Mesendoderm (in vitro differentiated cells): ENCODE measurements at regions not wholly inside any gene's neighbourhood (a gene's known extent, or its start where the extent isn't known, plus 50 kb on each side); places are given as distances from the start of the nearest gene placed in this dataset.

Source experiments
- DNase-seq: peaks from one replicate; pipeline ENCODE4 v3.0.0; 2013
- H2AK5ac ChIP-seq: 2 replicates; pipeline ENCODE4 v1.6.1; 2013; ENCODE audit warnings: low read length, inconsistent platforms
- H2BK120ac ChIP-seq: 2 replicates; pipeline ENCODE4 v1.6.1; 2013; ENCODE audit warnings: low read depth, mild to moderate bottlenecking, low read length, moderate library complexity, mixed read lengths
- H2BK15ac ChIP-seq: replicated peaks from 2 replicates; pipeline ENCODE4 v1.6.1; 2013; ENCODE audit warnings: low read depth, mild to moderate bottlenecking, moderate library complexity
- H2BK5ac ChIP-seq: 2 replicates; pipeline ENCODE4 v1.6.1; 2013; ENCODE audit warnings: low read length, inconsistent platforms
- H3K18ac ChIP-seq: 2 replicates; pipeline ENCODE4 v1.6.1; 2013; ENCODE audit warnings: mild to moderate bottlenecking, low read length, mixed read lengths
- H3K23ac ChIP-seq: one replicate; pipeline ENCODE4 v1.6.1; 2013; ENCODE audit warnings: low read length
- H3K27ac ChIP-seq: 2 replicates; pipeline ENCODE4 v1.5.1; 2013; ENCODE audit warnings: low read depth, mild to moderate bottlenecking, inconsistent platforms, low read length, moderate library complexity
- H3K27me3 ChIP-seq: 2 replicates; pipeline ENCODE4 v1.6.1; 2013; ENCODE audit warnings: low read length, control low read depth, mild to moderate bottlenecking, inconsistent platforms; ENCODE audit not compliant: insufficient read depth, poor library complexity
- H3K36me3 ChIP-seq: 2 replicates; pipeline ENCODE4 v1.6.1; 2013; ENCODE audit warnings: low read length, inconsistent platforms; ENCODE audit not compliant: control insufficient read depth, insufficient read depth
- H3K4ac ChIP-seq: one replicate; pipeline ENCODE4 v1.6.1; 2013; ENCODE audit warnings: low read depth, mild to moderate bottlenecking, low read length, moderate library complexity
- H3K4me1 ChIP-seq: 2 replicates; pipeline ENCODE4 v1.6.1; 2013; ENCODE audit warnings: low read depth, low read length, inconsistent platforms; ENCODE audit not compliant: control insufficient read depth
- H3K4me2 ChIP-seq: 2 replicates; pipeline ENCODE4 v1.6.1; 2013; ENCODE audit warnings: low read length
- H3K4me3 ChIP-seq: 2 replicates; pipeline ENCODE4 v1.5.1; 2013; ENCODE audit warnings: mild to moderate bottlenecking, low read length
- H3K56ac ChIP-seq: one replicate; pipeline ENCODE4 v1.6.1; 2013; ENCODE audit warnings: low read length
- H3K79me1 ChIP-seq: 2 replicates; pipeline ENCODE4 v1.6.1; 2013; ENCODE audit warnings: low read length, inconsistent platforms
- H3K79me2 ChIP-seq: 2 replicates; pipeline ENCODE4 v1.6.1; 2013; ENCODE audit warnings: mild to moderate bottlenecking, low read length; ENCODE audit not compliant: control insufficient read depth, insufficient read depth
- H3K9ac ChIP-seq: 2 replicates; pipeline ENCODE4 v1.6.1; 2013; ENCODE audit warnings: low read length, inconsistent platforms
- H4K5ac ChIP-seq: one replicate; pipeline ENCODE4 v1.6.1; 2013; ENCODE audit warnings: low read length
- H4K8ac ChIP-seq: one replicate; pipeline ENCODE4 v1.6.1; 2013; ENCODE audit warnings: low read depth, mild to moderate bottlenecking, control low read depth, low read length, moderate library complexity
- WGBS: extraction: QIAGEN DNeasy Blood & Tissue Kit; methylation state at CpG from one replicate; pipeline ENCODE4 v1.1.7; 2013; ENCODE audit warnings: low lambda C conversion rate, missing lambda C conversion rate; ENCODE audit not compliant: insufficient coverage; ENCODE audit errors: extremely low coverage; 5-methylcytosine and 5-hydroxymethylcytosine counted together

DNA sequence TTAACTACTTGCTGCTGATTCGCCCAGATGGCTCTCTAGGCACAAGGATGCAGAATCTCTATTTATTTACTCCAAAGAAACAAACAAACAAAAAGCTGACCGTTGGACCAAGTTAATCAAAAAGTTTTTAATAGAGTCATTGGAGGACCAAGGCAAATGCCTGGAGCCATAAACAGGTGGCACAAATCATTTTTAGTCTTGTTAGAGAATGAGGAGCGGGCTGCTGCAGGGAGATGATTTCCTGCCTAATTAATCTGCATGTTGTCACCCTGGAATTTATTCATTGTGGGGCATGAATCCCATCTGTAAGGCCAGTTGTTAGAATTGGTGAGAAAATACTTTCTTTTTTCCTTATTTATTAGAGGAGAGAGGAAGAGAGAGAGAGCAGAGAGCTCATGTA, 147.4 kb upstream of the GATB start:
- no peak overlapping the region for H3K4me3 ChIP-seq
- H3K9ac ChIP-seq, result no peak overlapping the region
- H2BK5ac ChIP-seq, result no peak overlapping the region
- no peak overlapping the region for H3K23ac ChIP-seq
- H3K56ac ChIP-seq, result no peak overlapping the region
- no peak overlapping the region for H2BK15ac ChIP-seq
- no peaks in the 10 kb centered on the region for H3K27me3 ChIP-seq
- no peak overlapping the region for H2AK5ac ChIP-seq
- H3K79me2 ChIP-seq, result no peaks in the 10 kb centered on the region
- no peak for DNase-seq
- no peak overlapping the region for H3K27ac ChIP-seq
- no CpG with 5 or more reads among the region's 3 CpGs for WGBS
- no peaks in the 10 kb centered on the region for H3K36me3 ChIP-seq
- no peak overlapping the region for H3K18ac ChIP-seq
- no peak overlapping the region for H4K5ac ChIP-seq
- H2BK120ac ChIP-seq, result no peak overlapping the region
- no peak overlapping the region for H4K8ac ChIP-seq
- no peaks in the 10 kb centered on the region for H3K4me1 ChIP-seq
- no peak overlapping the region for H3K4ac ChIP-seq
- H3K4me2 ChIP-seq, result no peak overlapping the region
- no peaks in the 10 kb centered on the region for H3K79me1 ChIP-seq

DNA sequence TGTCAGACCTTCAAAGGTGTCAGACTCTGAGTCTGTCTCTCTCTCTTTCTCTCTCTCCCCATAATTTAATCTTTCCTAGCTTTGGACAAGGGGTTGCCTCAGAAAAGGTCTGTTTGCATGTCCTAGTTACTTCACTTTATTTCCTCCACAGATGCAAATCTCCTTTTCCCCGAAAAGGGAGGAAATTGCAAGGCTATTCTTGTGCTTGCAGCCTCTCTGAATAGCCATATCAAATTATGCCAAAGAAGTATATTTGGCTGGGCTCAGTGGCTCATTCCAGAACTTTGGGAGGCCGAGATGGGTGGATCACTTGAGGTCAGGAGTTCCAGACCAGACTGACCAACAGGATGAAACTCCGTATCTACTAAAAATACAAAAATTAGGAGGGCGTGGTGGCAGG, 145.6 kb upstream of the GATB start:
- no peak for DNase-seq
- Histone ChIP-seq H3K27ac (no peak overlapping the region), H3K9ac (no peak overlapping the region), H4K8ac (no peak overlapping the region), H2BK15ac (no peak overlapping the region), H2AK5ac (no peak overlapping the region), H3K18ac (no peak overlapping the region), H3K27me3 (no peaks in the 10 kb centered on the region), H3K56ac (no peak overlapping the region), H4K5ac (no peak overlapping the region), H3K79me2 (no peaks in the 10 kb centered on the region), H3K4me3 (no peak overlapping the region), H2BK120ac (no peak overlapping the region), H3K23ac (no peak overlapping the region), H3K4ac (no peak overlapping the region), H2BK5ac (no peak overlapping the region), H3K4me2 (no peak overlapping the region), H3K36me3 (no peaks in the 10 kb centered on the region), H3K79me1 (no peaks in the 10 kb centered on the region), H3K4me1 (no peaks in the 10 kb centered on the region)
- WGBS, result no CpG with 5 or more reads among the region's 4 CpGs

DNA sequence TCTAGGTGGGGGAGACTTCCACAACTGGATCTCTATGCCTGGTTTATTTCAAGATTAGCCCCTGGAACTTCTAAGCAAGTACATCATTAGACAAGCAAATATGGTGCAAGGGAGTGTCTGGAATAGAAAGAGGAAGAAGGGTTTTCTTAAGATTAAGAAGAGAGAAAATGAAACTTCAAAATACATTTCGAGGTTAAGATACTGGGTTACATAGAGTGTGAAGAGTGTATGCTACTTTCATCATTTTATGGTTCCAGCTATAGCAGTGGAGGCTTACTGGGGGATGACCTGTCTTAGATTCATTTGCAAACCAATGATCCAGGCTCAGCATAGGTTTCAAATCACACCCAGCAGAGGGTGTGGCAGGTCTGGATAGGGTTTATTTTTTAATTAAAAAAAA, 144.4 kb upstream of the GATB start:
- Histone ChIP-seq H3K79me2 (no peaks in the 10 kb centered on the region), H3K56ac (no peak overlapping the region), H2AK5ac (no peak overlapping the region), H2BK15ac (no peak overlapping the region), H3K27me3 (no peaks in the 10 kb centered on the region), H3K4me3 (no peak overlapping the region), H3K4me1 (no peaks in the 10 kb centered on the region), H3K4ac (no peak overlapping the region), H4K8ac (no peak overlapping the region), H3K18ac (no peak overlapping the region), H3K79me1 (no peaks in the 10 kb centered on the region), H3K27ac (no peak overlapping the region), H4K5ac (no peak overlapping the region), H3K4me2 (no peak overlapping the region), H3K23ac (no peak overlapping the region), H2BK120ac (no peak overlapping the region), H2BK5ac (no peak overlapping the region), H3K36me3 (no peaks in the 10 kb centered on the region), H3K9ac (no peak overlapping the region)
- no peak for DNase-seq
- WGBS, result no CpG with 5 or more reads among the region's 1 CpG

- Histone ChIP-seq H3K36me3 (no peaks in the 10 kb centered on the region), H4K5ac (no peak overlapping the region), H3K9ac (no peak overlapping the region), H3K18ac (no peak overlapping the region), H3K27me3 (no peaks in the 10 kb centered on the region), H2BK5ac (no peak overlapping the region), H3K4me1 (no peaks in the 10 kb centered on the region), H3K4ac (no peak overlapping the region), H3K4me3 (no peak overlapping the region), H4K8ac (no peak overlapping the region), H2BK15ac (no peak overlapping the region), H3K56ac (no peak overlapping the region), H3K79me2 (no peaks in the 10 kb centered on the region), H3K4me2 (no peak overlapping the region), H3K79me1 (no peaks in the 10 kb centered on the region), H3K23ac (no peak overlapping the region), H3K27ac (no peak overlapping the region), H2AK5ac (no peak overlapping the region), H2BK120ac (no peak overlapping the region)
- no peak for DNase-seq
Measured at GRCh38 chr4:151901631-151902030, 140.8 kb upstream of the GATB start.

GRCh38 chr4:151896880-151897279, 136.1 kb upstream of the GATB start:
- Histone ChIP-seq H3K4me2 (no peak overlapping the region), H3K4me1 (no peaks in the 10 kb centered on the region), H3K27me3 (no peaks in the 10 kb centered on the region), H3K27ac (no peak overlapping the region), H3K9ac (no peak overlapping the region), H2AK5ac (no peak overlapping the region), H2BK120ac (no peak overlapping the region), H3K36me3 (no peaks in the 10 kb centered on the region), H3K79me2 (no peaks in the 10 kb centered on the region), H3K56ac (no peak overlapping the region), H3K79me1 (no peaks in the 10 kb centered on the region), H3K4me3 (no peak overlapping the region), H2BK15ac (no peak overlapping the region), H4K5ac (no peak overlapping the region), H3K4ac (no peak overlapping the region), H3K23ac (no peak overlapping the region), H4K8ac (no peak overlapping the region), H2BK5ac (no peak overlapping the region), H3K18ac (no peak overlapping the region)
- WGBS, result no CpG with 5 or more reads among the region's 2 CpGs
- no peak for DNase-seq

DNA sequence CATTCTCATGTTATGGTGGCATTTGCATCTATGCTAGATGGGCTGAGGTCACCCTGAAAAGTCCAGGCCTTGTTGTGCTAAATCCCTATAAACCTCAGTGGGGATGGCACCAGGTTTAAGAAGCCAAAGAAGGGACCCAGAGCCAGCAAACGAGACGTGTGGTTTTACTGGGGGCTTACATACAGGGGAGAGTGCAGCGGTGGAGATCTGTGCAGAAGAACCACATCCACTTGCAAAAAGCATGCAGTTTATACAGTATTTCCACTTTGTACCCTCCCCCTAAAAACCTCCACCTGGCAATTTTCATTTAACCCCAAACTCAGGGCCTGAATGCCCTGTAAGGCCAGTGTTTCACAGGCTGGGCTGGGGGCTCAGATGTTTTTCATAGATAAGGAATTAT, 134.9 kb upstream of the GATB start:
- H3K79me1 ChIP-seq, result no peaks in the 10 kb centered on the region
- no peak overlapping the region for H3K4ac ChIP-seq
- H3K36me3 ChIP-seq, result no peaks in the 10 kb centered on the region
- WGBS, result no CpG with 5 or more reads among the region's 3 CpGs
- no peak overlapping the region for H2BK120ac ChIP-seq
- no peak overlapping the region for H3K23ac ChIP-seq
- no peak overlapping the region for H2BK5ac ChIP-seq
- no peak for DNase-seq
- H3K9ac ChIP-seq, result no peak overlapping the region
- no peak overlapping the region for H3K27ac ChIP-seq
- H4K8ac ChIP-seq, result no peak overlapping the region
- no peak overlapping the region for H3K4me2 ChIP-seq
- no peaks in the 10 kb centered on the region for H3K27me3 ChIP-seq
- no peak overlapping the region for H4K5ac ChIP-seq
- H2AK5ac ChIP-seq, result no peak overlapping the region
- H3K4me1 ChIP-seq, result no peaks in the 10 kb centered on the region
- H3K79me2 ChIP-seq, result no peaks in the 10 kb centered on the region
- no peak overlapping the region for H3K56ac ChIP-seq
- no peak overlapping the region for H3K18ac ChIP-seq
- H2BK15ac ChIP-seq, result no peak overlapping the region
- H3K4me3 ChIP-seq, result no peak overlapping the region
